ENCODE measurements at regions not wholly inside any gene's neighbourhood (a gene's known extent, or its start where the extent isn't known, plus 50 kb on each side); places are given as distances from the start of the nearest gene placed in this dataset.

GRCh38 chr2:18301421-18302139 lies 258.9 kb downstream of the RDH14 start:
- FAIRE-seq, result no peak
- no peak overlapping the region for H3K4me2 ChIP-seq (ENCODE audit: insufficient read depth in 1 of 2, low read depth in 2 of 2, low read length in 2 of 2)

More at GRCh38 chr2:18301421-18302139, 258.9 kb downstream of the RDH14 start:
- Histone ChIP-seq H4K91ac (replicated peaks; ENCODE audit: insufficient read length, low read length) (no peak overlapping the region), H3K23ac (ENCODE audit: insufficient read length) (no peak overlapping the region), H2BK5ac (ENCODE audit: low read depth, low read length) (no peak overlapping the region), H3K9ac (replicated peaks in 1 of 4; ENCODE audit: extremely low read depth in 1 of 4, low read depth in 3 of 4, low read length in 3 of 4) (no peak overlapping the region), H2BK20ac (ENCODE audit: low read length) (no peak overlapping the region), H3K18ac (ENCODE audit: extremely low read depth, low read length) (no peak overlapping the region), H2BK15ac (ENCODE audit: low read length) (no peak overlapping the region), H3K36me3 (ENCODE audit: control insufficient read depth in 2 of 4, insufficient read depth in 4 of 4, low read length in 3 of 4) (no peaks in the 10 kb centered on the region), H3K79me1 (ENCODE audit: low read depth, low read length) (no peaks in the 10 kb centered on the region), H4K20me1 (replicated peaks in 1 of 2; ENCODE audit: control insufficient read depth in 1 of 2, insufficient read depth in 2 of 2, low read length in 2 of 2) (no peaks in the 10 kb centered on the region), H3K4ac (replicated peaks; ENCODE audit: insufficient read length, low read depth, low read length) (no peak overlapping the region), H4K5ac (ENCODE audit: insufficient read length, low read depth, low read length) (no peak overlapping the region), H3K27me3 (replicated peaks in 1 of 4; ENCODE audit: control insufficient read depth in 3 of 4, extremely low read depth in 1 of 4, insufficient read depth in 3 of 4, low read length in 3 of 4) (no peaks in the 10 kb centered on the region), H2BK12ac (ENCODE audit: low read depth, low read length) (no peak overlapping the region), H3K4me3 (ENCODE audit: extremely low read depth in 1 of 4, insufficient read depth in 2 of 4, low read depth in 3 of 4, low read length in 4 of 4) (no peak overlapping the region), H2BK120ac (replicated peaks; ENCODE audit: low read depth, low read length) (no peak overlapping the region), H3K79me2 (ENCODE audit: control insufficient read depth in 1 of 2, insufficient read depth in 2 of 2, low read length in 2 of 2) (no peaks in the 10 kb centered on the region), H3K9me3 (ENCODE audit: insufficient read depth in 2 of 2, low read depth in 1 of 2, low read length in 1 of 2) (no peaks in the 10 kb centered on the region), H2AK5ac (ENCODE audit: low read depth, low read length) (no peak overlapping the region), H3K4me1 (replicated peaks in 1 of 4; ENCODE audit: control insufficient read depth in 3 of 4, insufficient read depth in 4 of 4, low read length in 3 of 4) (no peaks in the 10 kb centered on the region), H4K8ac (ENCODE audit: extremely low read depth, insufficient read depth, low read length) (no peak overlapping the region), H3K56ac (replicated peaks; ENCODE audit: insufficient read length, low read depth, low read length) (no peak overlapping the region), H3K23me2 (ENCODE audit: low read depth, low read length) (no peaks in the 10 kb centered on the region), H3K27ac (ENCODE audit: low read depth, low read length) (no peak overlapping the region), H3K14ac (ENCODE audit: insufficient read length) (no peak overlapping the region), H2AFZ (ENCODE audit: low read length) (no peak overlapping the region)
- ChIA-PET POLR2A (ENCODE audit: partially characterized antibody) (no interaction called here), CTCF (ENCODE audit: partially characterized antibody) (interaction anchor here (0.7 to 1.5 kb wide), 3 partner anchors 12 to 656 kb away, joined by 3 to 5 read pairs (median 3); no protein-coding TSS in a partner anchor)
- DNase-seq (ENCODE audit: low read depth in 1 of 2, low spot score in 2 of 2), result no peak
- 86% methylated on average over 2 of the region's 2 CpGs; no CpG with 5 or more reads in 1 of the 2 experiments for WGBS, 2 experiments (ENCODE audit: extremely low coverage in 1 of 2, insufficient coverage in 1 of 2, insufficient read length in 1 of 2, insufficient replicate concordance in 2 of 2, low coverage in 1 of 2, low lambda C conversion rate in 2 of 2, missing lambda C conversion rate in 1 of 2)
- TF ChIP-seq RAD21 (IDR thresholded peaks at IDR 0.05 in 1 of 2, conservative IDR thresholded peaks at IDR 0.05 in 1 of 2; ENCODE audit: low read depth in 2 of 2, low read length in 2 of 2), result no peak
- TF ChIP-seq PHF8 (conservative IDR thresholded peaks at IDR 0.05; ENCODE audit: low read depth, low read length), result no peak
- no peak for TF ChIP-seq ASH2L (IDR thresholded peaks at IDR 0.05; ENCODE audit: low read length)
- TF ChIP-seq BACH1 (IDR thresholded peaks at IDR 0.05; ENCODE audit: low read length), result no peak
- TF ChIP-seq SP4 (IDR thresholded peaks at IDR 0.05; ENCODE audit: low read length), result no peak
- TF ChIP-seq HDAC2 (IDR thresholded peaks at IDR 0.05; ENCODE audit: borderline replicate concordance in 1 of 2, low read depth in 2 of 2, low read length in 2 of 2), result no peak
- TF ChIP-seq NRF1 (IDR thresholded peaks at IDR 0.05; ENCODE audit: low read depth, low read length), result no peak
- TF ChIP-seq KDM4A (IDR thresholded peaks at IDR 0.05; ENCODE audit: low read depth, low read length, severe bottlenecking), result no peak
- TF ChIP-seq SP1 (IDR thresholded peaks at IDR 0.05; ENCODE audit: low read depth, low read length), result no peak
